NCI-H226 (cell line): ENCODE measurements at regions not wholly inside any gene's neighbourhood (a gene's known extent, or its start where the extent isn't known, plus 50 kb on each side); places are given as distances from the start of the nearest gene placed in this dataset.

Experiments used
- DNase-seq: peaks from one replicate; pipeline ENCODE4 v3.0.0-alpha.2; 2015

DNA sequence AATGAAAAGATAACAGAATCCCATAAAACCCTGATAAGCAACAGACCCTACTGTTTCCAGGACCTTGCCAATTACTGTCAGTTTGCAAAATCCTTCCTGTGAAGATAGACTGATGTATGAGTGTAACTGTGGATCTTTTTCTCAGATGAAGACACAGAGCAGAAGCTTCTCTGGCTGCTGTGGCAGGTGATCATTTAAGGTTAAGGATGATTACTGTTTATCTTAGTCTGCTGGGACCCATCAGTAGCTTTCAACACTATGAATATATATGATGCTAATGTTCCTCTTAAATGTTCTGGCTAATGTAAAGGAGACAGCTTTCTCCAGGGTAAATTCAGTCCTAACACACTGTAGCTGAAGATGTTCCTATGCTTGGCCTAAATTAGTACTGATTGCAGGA, 56.0 kb upstream of the CTTNBP2 start:
- no peak for DNase-seq

GRCh38 chr7:117931314-117931713, 58.1 kb upstream of the CTTNBP2 start:
- DNase-seq: no peak

DNA sequence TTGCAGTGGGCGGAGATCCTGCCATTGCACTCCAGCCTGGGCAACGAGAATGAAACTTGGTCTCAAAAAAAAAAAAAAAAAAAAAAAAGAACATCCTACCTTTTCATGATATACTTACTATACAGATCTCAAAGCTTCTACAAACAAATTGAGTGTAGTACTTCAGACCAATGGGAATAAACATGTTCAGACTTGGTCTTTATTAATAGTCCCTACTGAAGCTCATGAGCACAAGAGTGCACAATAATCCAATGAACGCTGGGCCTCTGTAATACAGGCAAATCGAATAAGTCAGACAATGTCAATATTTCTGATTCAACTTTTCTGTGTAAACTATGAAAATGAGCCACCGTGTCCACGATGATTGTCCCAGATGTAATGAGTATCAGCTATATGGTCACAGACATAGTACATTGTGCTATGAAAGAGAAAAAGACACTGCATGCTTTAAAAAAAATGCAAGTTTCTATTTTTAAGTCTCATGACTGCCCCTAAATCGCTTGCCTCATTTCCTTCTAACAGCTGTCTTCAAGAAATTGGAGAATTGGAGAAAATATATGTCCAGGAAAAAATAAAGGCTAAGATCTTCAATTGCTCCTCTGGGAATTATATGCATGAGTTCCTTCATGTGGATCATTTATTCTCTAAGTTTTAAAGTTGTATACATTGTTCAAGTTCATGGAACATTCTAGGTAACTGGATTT, 64.0 kb upstream of the CTTNBP2 start:
- DNase-seq: no peak

- DNase-seq: no peak
These were observed 64.7 kb upstream of the CTTNBP2 start for GRCh38 chr7:117937753-117938483.

GRCh38 chr7:117941138-117941810, 68.0 kb upstream of the CTTNBP2 start:
- DNase-seq: peak; percentile 54

DNA sequence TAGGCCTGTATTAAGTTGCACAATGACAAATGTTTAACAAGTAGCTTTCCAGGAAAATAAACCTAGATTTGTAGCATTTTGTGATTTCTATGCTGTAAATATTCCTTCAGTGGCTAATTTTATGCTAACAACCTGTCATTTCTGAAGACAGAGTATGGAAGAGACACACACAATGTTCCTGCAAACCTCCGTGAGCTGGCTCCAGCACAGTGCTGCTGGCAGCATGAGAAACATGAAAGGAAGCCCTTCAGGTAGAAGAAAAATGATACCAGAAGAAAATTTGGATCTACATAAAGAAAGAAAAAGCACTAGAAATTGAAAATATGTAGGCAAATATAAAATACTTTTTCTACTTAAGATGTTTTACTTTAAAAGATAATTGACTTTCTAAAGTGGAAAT, 69.5 kb upstream of the CTTNBP2 start:
- no peak for DNase-seq

DNA sequence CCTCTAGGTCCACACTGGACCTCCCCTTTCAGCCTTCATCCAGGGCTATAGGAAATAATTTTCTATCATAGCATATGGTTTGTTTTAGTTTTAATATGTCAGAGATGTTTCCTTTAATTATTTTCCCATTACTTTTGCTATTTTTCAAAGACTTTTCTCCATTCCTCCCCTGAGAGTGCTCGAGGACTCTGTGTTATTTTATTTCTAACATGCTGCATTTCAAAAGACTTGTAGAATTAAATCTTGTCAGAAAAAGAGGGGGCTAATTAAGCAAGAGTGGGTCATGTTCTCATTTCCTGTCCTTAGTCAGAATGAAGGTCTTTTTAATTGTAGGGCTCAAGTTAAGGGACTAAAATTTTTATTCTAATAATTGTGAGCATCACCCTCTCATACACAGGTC, 71.6 kb upstream of the CTTNBP2 start:
- no peak for DNase-seq

- peak; percentile 71 for DNase-seq
These were observed 73.0 kb upstream of the CTTNBP2 start for GRCh38 chr7:117946151-117946633.

GRCh38 chr7:117949232-117949631, 76.0 kb upstream of the CTTNBP2 start:
- DNase-seq: no peak

- no peak for DNase-seq
These were observed 77.5 kb upstream of the CTTNBP2 start for GRCh38 chr7:117950601-117951260.

- no peak for DNase-seq
These were observed 78.0 kb upstream of the CTTNBP2 start for GRCh38 chr7:117951285-117951684.

GRCh38 chr7:117951691-117952280, 78.5 kb upstream of the CTTNBP2 start:
- no peak for DNase-seq

- no peak for DNase-seq
These were observed 81.8 kb upstream of the CTTNBP2 start for GRCh38 chr7:117955046-117955445.

- DNase-seq: no peak
These were observed 87.1 kb upstream of the CTTNBP2 start for GRCh38 chr7:117960351-117960750.

GRCh38 chr7:117961235-117961634, 88.0 kb upstream of the CTTNBP2 start:
- no peak for DNase-seq

GRCh38 chr7:117962366-117962994, 89.2 kb upstream of the CTTNBP2 start:
- DNase-seq: no peak

DNA sequence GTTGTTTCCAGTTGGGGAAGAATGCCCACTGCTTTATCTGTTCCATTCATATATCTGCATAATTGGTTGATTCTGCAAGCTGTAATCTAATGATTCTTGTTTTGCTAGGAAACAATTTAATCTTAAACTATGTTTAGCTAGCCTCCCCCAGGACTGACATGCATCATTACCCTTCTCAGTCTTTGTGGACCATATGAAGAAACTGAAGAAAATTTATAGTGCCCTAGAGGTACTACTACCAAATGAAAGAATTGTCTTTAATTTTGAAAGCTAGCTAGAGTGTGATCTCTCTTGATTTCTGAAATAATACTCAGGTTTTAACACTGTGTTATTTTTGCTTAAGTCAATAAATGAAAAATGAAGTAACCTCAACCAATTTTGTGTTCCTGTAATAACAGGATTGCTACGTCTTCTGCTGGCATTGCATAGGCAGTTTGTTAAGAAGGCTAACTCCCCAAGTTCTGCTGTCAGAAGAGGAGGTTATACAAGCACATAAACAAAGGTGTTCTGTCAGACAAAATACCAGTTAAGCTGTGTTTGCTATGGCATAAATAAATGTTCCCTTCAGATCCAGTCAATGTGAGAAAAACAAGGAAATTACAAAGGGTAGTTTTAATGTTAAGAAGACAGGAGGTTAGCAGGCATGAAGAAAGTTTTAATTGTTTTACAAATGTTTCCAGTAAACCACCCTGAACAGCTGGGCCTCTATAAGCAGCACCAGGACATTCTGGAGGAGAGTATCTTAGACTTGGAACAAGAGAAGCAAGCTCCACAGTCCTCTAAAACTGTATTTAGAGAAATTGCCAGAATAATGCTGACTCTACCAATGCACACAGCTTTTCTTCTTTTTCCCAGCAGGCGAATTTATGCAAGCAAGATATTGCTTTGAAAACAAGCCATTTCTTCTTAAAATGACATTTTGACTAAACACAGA, 90.3 kb upstream of the CTTNBP2 start:
- DNase-seq: no peak

DNA sequence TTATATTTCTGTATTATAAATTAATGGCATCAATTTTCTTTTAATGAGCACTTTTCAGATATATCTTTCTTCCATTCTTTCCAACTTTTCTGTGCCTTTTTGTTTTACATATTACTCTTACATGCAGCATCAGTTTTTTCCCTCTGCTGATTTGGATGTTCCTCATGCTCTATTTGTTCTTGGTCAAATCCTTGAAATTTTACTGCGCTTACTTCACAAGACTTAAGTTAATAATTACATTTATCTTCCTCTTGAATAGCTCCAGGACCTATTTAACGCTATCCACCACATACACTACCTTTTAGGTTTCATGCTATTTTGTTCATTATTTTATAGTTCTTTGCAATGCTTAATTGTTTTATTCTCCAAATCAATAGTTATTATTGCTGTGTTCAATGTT, 97.6 kb upstream of the CTTNBP2 start:
- no peak for DNase-seq

- DNase-seq: no peak
These were observed 98.5 kb upstream of the CTTNBP2 start for GRCh38 chr7:117971556-117972244.

- DNase-seq: no peak
These were observed 99.4 kb upstream of the CTTNBP2 start for GRCh38 chr7:117972606-117973005.

DNA sequence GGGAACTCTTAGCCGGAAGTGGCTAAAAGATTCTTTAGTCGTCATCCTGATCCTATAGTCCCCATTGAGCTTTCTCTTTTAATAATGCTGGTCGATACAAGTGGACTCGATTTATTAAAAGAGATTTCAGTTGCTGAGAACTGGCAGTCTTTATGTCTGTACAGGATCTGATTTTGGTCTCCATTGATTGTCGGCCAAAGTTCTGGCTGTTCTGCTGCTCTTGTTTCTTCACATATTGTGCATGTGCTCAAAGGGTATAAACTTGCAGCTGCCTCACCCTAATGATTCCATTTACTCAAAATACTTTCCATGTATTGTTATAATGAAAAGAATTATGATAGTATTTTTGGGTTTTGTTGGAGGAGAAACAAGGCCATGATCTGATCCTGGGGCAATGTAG, 100.7 kb upstream of the CTTNBP2 start:
- no peak for DNase-seq
